ENCODE measurements at regions not wholly inside any gene's neighbourhood (a gene's known extent, or its start where the extent isn't known, plus 50 kb on each side); places are given as distances from the start of the nearest gene placed in this dataset.

GRCh38 chr18:61619783-61620182, 273.0 kb downstream of the RNF152 start:
- Histone ChIP-seq H3K9me3 (ENCODE audit: control insufficient read depth in 4 of 4, low read length in 3 of 4) (no peaks in the 10 kb centered on the region), H3K27me3 (ENCODE audit: control insufficient read depth in 4 of 4, insufficient read depth in 4 of 4, low read length in 3 of 4) (no peaks in the 10 kb centered on the region), H3K9ac (ENCODE audit: low read depth in 1 of 2, low read length in 2 of 2) (no peak overlapping the region), H3K4me3 (ENCODE audit: low read depth in 1 of 3, low read length in 3 of 3) (no peak overlapping the region), H3K4me1 (ENCODE audit: control insufficient read depth in 4 of 4, insufficient read depth in 4 of 4, low read length in 3 of 4) (no peaks in the 10 kb centered on the region), H3K36me3 (ENCODE audit: control insufficient read depth in 4 of 4, insufficient read depth in 3 of 4, low read depth in 1 of 4, low read length in 3 of 4) (no peaks in the 10 kb centered on the region), H3K27ac (ENCODE audit: low read depth in 1 of 2, low read length in 2 of 2) (no peak overlapping the region)
- no peak for DNase-seq (ENCODE audit: low spot score)
- WGBS, result 40% methylated on average over 1 of the region's 1 CpG
- TF ChIP-seq JUND (IDR thresholded peaks at IDR 0.05) (no peak), YY1 (IDR thresholded peaks at IDR 0.05) (peak; percentile 18)

GRCh38 chr18:61618816-61619215, 274.0 kb downstream of the RNF152 start:
- no peak for DNase-seq (ENCODE audit: low spot score)
- WGBS, result 75% methylated on average over 3 of the region's 3 CpGs
- TF ChIP-seq RAD21 (IDR thresholded peaks at IDR 0.05), result no peak
- TF ChIP-seq GABPA (IDR thresholded peaks at IDR 0.05 in 1 of 2, conservative IDR thresholded peaks at IDR 0.05 in 1 of 2), result no peak
- no peak for TF ChIP-seq FOXA1 (IDR thresholded peaks at IDR 0.05)
- TF ChIP-seq SP1 (IDR thresholded peaks at IDR 0.05), result no peak
- no peak for TF ChIP-seq MAX (IDR thresholded peaks at IDR 0.05)
- no peak for TF ChIP-seq JUND (IDR thresholded peaks at IDR 0.05)
- no peak for TF ChIP-seq RXRA (IDR thresholded peaks at IDR 0.05)
- TF ChIP-seq, protein P1, sequence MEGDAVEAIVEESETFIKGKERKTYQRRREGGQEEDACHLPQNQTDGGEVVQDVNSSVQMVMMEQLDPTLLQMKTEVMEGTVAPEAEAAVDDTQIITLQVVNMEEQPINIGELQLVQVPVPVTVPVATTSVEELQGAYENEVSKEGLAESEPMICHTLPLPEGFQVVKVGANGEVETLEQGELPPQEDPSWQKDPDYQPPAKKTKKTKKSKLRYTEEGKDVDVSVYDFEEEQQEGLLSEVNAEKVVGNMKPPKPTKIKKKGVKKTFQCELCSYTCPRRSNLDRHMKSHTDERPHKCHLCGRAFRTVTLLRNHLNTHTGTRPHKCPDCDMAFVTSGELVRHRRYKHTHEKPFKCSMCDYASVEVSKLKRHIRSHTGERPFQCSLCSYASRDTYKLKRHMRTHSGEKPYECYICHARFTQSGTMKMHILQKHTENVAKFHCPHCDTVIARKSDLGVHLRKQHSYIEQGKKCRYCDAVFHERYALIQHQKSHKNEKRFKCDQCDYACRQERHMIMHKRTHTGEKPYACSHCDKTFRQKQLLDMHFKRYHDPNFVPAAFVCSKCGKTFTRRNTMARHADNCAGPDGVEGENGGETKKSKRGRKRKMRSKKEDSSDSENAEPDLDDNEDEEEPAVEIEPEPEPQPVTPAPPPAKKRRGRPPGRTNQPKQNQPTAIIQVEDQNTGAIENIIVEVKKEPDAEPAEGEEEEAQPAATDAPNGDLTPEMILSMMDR (IDR thresholded peaks at IDR 0.05; ENCODE audit: low read depth, low read length, missing input control), result no peak
- TF ChIP-seq HNF4A (conservative IDR thresholded peaks at IDR 0.05), result no peak
- TF ChIP-seq, protein P2, sequence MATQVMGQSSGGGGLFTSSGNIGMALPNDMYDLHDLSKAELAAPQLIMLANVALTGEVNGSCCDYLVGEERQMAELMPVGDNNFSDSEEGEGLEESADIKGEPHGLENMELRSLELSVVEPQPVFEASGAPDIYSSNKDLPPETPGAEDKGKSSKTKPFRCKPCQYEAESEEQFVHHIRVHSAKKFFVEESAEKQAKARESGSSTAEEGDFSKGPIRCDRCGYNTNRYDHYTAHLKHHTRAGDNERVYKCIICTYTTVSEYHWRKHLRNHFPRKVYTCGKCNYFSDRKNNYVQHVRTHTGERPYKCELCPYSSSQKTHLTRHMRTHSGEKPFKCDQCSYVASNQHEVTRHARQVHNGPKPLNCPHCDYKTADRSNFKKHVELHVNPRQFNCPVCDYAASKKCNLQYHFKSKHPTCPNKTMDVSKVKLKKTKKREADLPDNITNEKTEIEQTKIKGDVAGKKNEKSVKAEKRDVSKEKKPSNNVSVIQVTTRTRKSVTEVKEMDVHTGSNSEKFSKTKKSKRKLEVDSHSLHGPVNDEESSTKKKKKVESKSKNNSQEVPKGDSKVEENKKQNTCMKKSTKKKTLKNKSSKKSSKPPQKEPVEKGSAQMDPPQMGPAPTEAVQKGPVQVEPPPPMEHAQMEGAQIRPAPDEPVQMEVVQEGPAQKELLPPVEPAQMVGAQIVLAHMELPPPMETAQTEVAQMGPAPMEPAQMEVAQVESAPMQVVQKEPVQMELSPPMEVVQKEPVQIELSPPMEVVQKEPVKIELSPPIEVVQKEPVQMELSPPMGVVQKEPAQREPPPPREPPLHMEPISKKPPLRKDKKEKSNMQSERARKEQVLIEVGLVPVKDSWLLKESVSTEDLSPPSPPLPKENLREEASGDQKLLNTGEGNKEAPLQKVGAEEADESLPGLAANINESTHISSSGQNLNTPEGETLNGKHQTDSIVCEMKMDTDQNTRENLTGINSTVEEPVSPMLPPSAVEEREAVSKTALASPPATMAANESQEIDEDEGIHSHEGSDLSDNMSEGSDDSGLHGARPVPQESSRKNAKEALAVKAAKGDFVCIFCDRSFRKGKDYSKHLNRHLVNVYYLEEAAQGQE (IDR thresholded peaks at IDR 0.05), result no peak
- TF ChIP-seq, protein P3, sequence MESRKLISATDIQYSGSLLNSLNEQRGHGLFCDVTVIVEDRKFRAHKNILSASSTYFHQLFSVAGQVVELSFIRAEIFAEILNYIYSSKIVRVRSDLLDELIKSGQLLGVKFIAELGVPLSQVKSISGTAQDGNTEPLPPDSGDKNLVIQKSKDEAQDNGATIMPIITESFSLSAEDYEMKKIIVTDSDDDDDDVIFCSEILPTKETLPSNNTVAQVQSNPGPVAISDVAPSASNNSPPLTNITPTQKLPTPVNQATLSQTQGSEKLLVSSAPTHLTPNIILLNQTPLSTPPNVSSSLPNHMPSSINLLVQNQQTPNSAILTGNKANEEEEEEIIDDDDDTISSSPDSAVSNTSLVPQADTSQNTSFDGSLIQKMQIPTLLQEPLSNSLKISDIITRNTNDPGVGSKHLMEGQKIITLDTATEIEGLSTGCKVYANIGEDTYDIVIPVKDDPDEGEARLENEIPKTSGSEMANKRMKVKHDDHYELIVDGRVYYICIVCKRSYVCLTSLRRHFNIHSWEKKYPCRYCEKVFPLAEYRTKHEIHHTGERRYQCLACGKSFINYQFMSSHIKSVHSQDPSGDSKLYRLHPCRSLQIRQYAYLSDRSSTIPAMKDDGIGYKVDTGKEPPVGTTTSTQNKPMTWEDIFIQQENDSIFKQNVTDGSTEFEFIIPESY (IDR thresholded peaks at IDR 0.05), result no peak
- no peak for TF ChIP-seq EGR1 (IDR thresholded peaks at IDR 0.05; ENCODE audit: low read depth in 2 of 2)
- TF ChIP-seq ATF3 (IDR thresholded peaks at IDR 0.05), result no peak
- no peak for TF ChIP-seq TAF1 (conservative IDR thresholded peaks at IDR 0.05)
- TF ChIP-seq NR2F2 (IDR thresholded peaks at IDR 0.05), result no peak
- no peak for TF ChIP-seq FOXA2 (IDR thresholded peaks at IDR 0.05)
- no peak for TF ChIP-seq HNF4G (IDR thresholded peaks at IDR 0.05)
- no peaks in the 10 kb centered on the region for H3K27me3 ChIP-seq (ENCODE audit: control insufficient read depth in 4 of 4, insufficient read depth in 4 of 4, low read length in 3 of 4)
- H3K27ac ChIP-seq (ENCODE audit: low read depth in 1 of 2, low read length in 2 of 2), result no peak overlapping the region
- H3K4me1 ChIP-seq (ENCODE audit: control insufficient read depth in 4 of 4, insufficient read depth in 4 of 4, low read length in 3 of 4), result no peaks in the 10 kb centered on the region
- no peaks in the 10 kb centered on the region for H3K36me3 ChIP-seq (ENCODE audit: control insufficient read depth in 4 of 4, insufficient read depth in 3 of 4, low read depth in 1 of 4, low read length in 3 of 4)
- H3K9me3 ChIP-seq (ENCODE audit: control insufficient read depth in 4 of 4, low read length in 3 of 4), result no peaks in the 10 kb centered on the region
- H3K9ac ChIP-seq (ENCODE audit: low read depth in 1 of 2, low read length in 2 of 2), result no peak overlapping the region
- H3K4me3 ChIP-seq (ENCODE audit: low read depth in 1 of 3, low read length in 3 of 3), result no peak overlapping the region

Data from liver (tissue), 8 donors.